GM21390 (cell line): ENCODE measurements at regions not wholly inside any gene's neighbourhood (a gene's known extent, or its start where the extent isn't known, plus 50 kb on each side); places are given as distances from the start of the nearest gene placed in this dataset.

Source experiments
- ATAC-seq: cut with Tn5 transposase; IDR thresholded peaks from one replicate; pipeline ENCODE4 v1.9.1; 2021; ENCODE audit not compliant: unreplicated experiment

GRCh38 chr7:124692425-124692824 is 73.2 kb downstream of the GPR37 start:
- ATAC-seq, result no peak

- no peak for ATAC-seq
Measured at GRCh38 chr7:124690840-124691239, 74.8 kb downstream of the GPR37 start.

DNA sequence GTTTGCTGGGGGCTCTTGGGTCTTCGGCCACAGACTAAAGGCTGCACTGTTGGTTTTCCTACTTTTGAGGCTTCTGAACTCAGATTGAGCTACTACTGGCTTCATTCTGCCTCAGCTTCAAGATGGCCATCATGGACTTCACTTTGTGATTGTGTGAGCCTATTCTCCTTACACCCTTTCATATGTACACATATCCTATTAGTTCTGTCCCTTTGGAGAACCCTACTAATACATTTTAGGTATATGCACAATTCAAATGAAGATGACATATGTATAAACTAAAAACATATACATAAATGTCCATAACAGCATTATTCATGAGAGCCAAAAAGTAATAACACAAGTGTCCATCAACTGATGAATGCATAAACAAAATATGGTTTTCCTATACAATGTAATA is 75.7 kb downstream of the GPR37 start:
- no peak for ATAC-seq

GRCh38 chr7:124689523-124689922 is 76.1 kb downstream of the GPR37 start:
- ATAC-seq, result no peak

GRCh38 chr7:124688991-124689390 is 76.6 kb downstream of the GPR37 start:
- ATAC-seq, result no peak

GRCh38 chr7:124686543-124687171 is 78.9 kb downstream of the GPR37 start:
- no peak for ATAC-seq

GRCh38 chr7:124681946-124682345 is 83.6 kb downstream of the GPR37 start:
- ATAC-seq, result no peak

DNA sequence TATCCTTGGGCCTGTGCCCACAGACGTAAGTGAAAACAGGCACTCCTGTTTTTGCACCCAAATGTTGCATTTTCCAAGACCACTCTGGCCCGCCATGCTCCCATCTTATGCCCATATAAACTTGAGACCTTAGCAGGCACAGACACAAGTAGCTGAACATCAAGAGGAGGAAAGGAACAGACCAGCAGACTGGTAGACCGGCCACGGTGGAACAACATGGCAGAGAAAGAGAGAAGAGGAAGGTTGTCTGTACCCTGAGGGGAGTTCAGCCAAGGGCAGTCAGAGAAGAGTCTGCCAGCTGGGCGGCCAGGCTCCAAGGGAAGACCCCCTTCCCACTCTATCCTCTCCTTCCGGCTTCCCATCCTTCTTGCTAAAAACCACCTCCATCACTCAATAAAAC is 85.3 kb downstream of the GPR37 start:
- ATAC-seq, result no peak

GRCh38 chr7:124679586-124680225 is 85.9 kb downstream of the GPR37 start:
- ATAC-seq, result no peak

GRCh38 chr7:124679146-124679545 is 86.4 kb downstream of the GPR37 start:
- no peak for ATAC-seq

GRCh38 chr7:124674451-124674850 is 91.1 kb downstream of the GPR37 start:
- ATAC-seq, result no peak

DNA sequence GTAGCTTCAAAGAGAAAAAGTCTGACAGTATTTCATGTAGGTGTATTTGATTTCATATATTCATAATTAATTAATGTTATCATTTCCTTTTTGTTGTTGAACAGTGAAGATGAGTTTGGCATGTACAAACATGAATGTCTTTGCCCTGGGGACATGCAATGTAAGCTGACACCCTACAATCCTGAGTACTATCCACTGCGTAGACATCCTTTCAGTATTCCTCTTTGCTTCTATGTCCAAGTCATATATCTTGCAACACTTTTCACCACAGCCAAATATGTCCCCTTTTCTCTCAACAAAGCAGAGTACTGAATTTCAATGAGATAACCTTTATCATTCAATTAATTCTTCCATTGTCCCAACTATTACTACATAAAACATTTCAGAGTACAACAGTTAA is 93.6 kb downstream of the GPR37 start:
- no peak for ATAC-seq

GRCh38 chr7:124667312-124668153 is 98.1 kb downstream of the GPR37 start:
- ATAC-seq, result no peak

GRCh38 chr7:124662937-124663336 is 102.7 kb downstream of the GPR37 start:
- no peak for ATAC-seq

DNA sequence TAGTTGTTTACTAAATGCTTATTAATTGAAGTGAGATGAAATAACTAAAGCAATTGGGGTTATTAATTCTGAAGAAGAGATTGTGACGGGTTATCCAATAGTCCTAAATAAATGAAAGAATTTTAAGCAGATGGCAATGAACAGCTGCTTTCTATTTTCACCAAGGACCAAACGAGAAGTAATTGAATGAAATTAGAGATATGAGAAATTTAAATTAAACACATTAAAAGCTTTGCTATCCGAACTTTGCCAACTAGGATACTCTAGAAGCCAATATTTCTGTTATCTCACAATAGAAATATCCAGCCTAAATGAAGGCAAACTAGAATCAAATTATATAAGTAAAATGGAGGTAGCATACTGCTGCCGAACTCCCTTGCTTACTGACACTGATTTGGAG is 103.2 kb downstream of the GPR37 start:
- no peak for ATAC-seq

- ATAC-seq, result no peak
Measured at GRCh38 chr7:124655990-124656389, 109.6 kb downstream of the GPR37 start.

- ATAC-seq, result no peak
Measured at GRCh38 chr7:124652237-124652636, 113.4 kb downstream of the GPR37 start.

- ATAC-seq, result no peak
Measured at GRCh38 chr7:124651136-124651535, 114.5 kb downstream of the GPR37 start.

GRCh38 chr7:124649397-124650014 is 116.1 kb downstream of the GPR37 start:
- ATAC-seq, result peak; percentile 42

- no peak for ATAC-seq
Measured at GRCh38 chr7:124647630-124648306, 117.8 kb downstream of the GPR37 start.

GRCh38 chr7:124645704-124646103 is 119.9 kb downstream of the GPR37 start:
- no peak for ATAC-seq
